T-helper 1 cell treated with Interleukin-12 subunit alpha and Interleukin-12 subunit beta and Interleukin-4 antibody, amounts not matched to agents 30 ng/mL and 1 ng/mL, for 36 hours (primary cell): ENCODE measurements at regions not wholly inside any gene's neighbourhood (a gene's known extent, or its start where the extent isn't known, plus 50 kb on each side); places are given as distances from the start of the nearest gene placed in this dataset.

ENCODE experiments used
- intact Hi-C: fragments of 100-400 bp; cut with micrococcal nuclease; formaldehyde crosslinking; loops from one replicate; pipeline ENCODE4 v1.15.1; 2024

DNA sequence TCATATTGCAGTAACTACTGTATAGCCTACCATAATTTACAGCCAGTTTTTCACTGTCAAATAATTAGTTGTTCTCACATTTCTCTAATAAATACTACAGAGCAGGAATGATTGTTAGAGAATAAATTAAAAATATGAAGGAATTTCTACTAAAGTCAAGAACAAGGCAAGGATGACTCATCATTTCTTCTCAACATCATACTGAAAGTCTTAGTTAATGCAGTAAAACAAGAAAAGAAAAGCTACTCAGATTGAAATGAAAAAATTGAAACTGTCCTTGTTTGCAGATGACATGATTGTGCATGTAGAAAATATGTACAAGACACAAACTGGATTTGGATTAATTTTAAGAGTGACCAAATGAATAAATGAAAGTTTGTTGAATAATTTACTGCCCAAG is 608.2 kb downstream of the NSUN3 start:
- intact Hi-C loops, result no loop called here

DNA sequence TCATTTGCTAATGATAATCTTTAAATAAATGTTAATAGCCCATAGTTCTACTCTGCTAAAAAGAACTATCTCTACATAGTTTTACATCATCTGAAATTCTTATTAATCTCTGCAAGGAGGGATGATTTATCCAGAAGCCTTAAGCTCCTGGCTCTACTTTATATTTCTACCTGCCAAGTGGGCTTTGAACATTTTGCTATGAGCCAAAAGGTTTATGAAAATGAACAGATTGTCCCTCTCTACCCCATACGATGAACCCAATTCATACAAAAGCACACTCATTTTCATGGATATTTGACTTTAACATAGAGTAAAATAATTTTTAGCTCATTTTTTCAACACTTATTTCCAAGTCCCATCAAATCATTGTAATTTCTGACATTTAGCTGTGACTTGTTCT is 611.0 kb downstream of the NSUN3 start:
- intact Hi-C loops, result no loop called here

DNA sequence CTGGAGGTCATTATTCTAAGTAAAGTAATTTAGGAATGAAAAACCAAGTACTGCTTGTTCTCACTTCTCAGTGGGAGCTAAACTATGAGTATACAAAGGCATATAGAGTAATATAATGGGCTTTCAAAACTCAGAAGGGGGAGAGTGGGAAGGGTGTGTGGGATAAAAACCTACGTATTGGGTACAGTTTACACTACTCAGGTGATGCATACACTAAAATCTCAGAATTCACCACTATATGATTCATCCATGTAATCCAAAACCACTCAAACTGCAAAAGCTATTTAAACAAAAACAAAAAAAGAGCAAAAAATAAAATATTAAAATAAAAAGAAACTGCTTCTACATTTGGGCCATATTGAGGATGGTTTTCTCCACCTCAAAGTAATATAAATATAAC is 623.3 kb downstream of the NSUN3 start:
- intact Hi-C loops, result no loop called here

DNA sequence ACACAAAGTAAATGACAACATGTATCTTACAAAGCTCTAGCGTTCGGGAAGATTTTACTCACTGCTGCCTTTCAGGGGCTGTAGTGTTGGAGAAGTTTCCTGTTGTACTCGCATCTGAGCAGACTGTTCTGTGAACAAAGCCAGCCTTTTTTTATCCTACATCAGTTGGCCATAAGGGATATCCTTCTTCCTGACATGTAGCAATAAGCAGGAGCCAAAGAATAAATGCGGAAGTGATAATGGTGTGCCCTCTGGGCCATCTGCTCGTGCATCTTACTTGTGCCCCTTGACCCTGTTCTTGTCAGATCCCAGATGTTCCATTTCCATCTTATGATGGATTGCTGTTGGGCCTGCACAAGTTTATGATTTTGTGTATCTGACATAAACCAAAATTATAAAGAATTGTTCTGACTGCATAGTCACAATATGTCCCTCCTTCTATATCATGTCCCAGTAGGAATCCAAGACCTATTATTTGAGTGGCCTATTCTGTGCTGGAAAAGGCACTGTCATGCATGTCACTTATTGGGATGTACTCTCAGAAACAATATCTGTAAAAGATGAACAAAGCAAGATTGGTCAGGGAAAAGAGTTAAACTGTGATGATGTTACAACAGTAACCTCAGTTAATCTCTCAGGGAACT is 631.3 kb downstream of the NSUN3 start:
- intact Hi-C loops, result no loop called here

DNA sequence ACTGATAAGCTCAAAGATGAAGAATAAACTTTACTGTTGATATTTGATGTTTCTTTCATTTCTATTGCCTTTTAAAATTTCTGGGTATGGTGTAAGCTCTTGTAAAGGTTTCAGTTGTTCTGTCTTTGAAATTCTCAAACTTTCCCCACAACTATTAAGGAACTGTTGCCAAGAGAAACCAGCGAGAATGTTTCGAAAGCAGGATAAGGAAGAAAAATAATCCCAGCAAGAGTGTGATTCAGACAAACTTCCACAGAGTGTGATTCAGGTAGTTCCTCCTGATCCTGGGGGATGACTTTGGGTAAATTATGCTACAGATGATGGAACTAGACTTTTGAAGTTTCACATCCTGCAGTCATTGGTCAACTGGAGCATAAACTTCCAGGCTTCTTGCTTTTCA is 632.0 kb downstream of the NSUN3 start:
- intact Hi-C loops, result no loop called here

DNA sequence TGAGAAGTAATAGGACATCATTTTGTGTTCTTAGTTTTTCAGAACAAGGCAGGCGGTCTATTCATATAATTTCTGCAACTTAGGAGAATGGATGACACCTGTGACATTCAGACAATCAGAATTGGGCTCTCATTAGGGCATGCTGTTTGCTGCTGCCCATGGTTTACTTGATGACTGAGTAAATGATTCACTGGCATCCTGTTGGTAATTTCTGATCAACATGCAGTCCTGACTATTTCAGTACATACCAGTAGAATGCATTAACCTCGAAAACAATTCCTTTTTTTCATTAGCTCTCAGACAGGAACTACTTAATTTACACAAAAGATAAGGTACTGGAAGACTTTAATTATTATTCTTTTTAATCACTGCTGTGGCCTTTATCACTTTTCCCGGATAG is 641.6 kb downstream of the NSUN3 start:
- intact Hi-C loops, result no loop called here

DNA sequence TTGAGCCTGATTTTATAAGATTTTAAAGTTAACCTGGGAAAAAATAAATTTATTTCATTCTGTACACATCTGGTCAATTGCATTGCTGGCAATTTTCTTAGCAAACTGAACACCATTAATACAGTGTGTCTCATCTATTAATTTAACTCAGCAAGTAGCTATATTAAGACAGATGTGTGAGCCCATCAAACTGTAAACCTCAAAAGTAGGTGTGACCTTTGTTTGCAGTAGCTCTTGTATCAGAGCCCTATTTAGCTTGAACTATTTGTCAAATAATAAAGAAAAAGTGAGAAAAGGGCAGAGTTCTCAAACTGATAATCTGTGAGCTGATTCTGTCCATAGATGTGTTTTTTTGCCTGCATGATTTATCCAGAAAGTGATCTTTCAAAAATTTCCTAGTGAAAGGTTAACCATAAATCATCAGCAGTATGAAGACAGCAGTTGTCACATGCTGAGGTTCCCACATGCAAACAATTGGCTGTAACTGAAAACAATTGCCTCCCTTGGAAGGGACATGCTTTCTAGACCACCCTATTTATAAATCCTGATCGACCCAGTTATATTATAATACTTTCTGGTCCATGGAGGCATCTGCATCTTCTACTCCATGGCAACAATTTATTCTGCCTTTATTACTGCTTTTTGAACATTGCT is 646.5 kb downstream of the NSUN3 start:
- intact Hi-C loops, result no loop called here

DNA sequence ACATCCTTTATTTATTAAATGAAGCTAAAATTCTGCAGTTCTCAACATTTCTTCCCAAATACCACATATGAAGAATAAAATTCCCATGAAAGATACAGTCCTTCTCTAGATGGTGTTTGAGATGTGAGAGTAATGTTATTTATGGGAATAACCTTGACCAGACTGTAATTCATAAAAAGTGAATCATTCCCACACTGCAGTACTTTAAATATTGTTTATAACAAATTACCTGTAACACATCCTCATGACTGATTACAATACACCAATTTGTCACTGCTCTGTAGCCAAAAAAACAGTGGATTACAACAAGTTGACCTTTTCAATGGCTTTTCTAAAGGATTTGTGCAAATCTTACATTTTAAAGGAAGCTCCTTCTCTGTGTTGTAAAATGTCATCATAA is 651.3 kb downstream of the NSUN3 start:
- intact Hi-C loops, result no loop called here

DNA sequence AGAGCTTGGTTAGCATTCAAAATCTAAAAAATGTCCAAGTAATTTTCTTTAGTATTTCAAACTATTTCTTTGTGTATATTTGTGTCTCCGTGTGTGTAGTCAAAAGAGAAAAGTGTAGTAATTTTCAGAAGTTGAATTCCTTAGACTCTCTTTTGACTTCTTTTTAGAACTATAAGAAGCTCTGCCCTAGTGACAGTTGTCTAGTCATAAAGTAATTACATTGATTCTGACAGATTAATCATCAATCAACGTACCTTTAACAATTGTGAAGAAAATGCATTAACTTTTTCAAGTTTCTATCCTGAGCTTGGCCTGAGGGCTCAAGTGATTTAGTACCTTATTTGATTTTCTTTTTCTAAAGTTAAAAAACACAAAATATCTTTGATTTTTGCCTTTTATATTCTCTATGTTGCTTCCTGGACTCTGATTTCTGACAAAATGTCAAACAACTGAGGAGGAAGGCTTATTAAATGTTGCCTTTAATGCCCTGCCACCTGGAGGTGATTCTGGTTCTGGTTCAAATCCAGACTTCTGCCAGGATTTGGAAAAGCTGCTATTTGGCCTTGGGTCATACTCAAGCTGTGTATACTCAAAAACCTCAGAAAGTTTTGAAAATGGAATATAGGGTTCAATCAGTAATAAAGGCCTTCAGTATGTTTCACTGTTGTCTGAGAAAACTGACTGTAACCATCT is 653.6 kb downstream of the NSUN3 start:
- intact Hi-C loops, result no loop called here

DNA sequence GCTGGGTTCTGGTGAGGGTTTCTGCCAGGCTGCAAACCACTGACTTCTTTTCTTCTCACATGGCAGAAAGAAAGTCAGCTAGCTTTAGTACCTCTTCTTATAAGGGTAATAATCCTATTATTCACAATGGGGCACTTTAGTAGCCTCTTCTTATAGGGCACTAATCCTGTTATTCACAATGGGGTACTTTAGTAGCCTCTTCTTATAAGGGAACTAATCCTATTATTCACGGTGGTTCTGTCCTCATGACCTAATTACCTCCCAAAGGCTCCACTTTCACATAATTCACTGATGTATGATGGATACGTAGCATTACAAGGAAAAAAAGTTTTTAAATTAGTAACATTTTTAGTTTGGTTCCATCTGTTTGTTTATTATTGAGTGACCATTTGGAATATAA is 671.3 kb downstream of the NSUN3 start:
- intact Hi-C loops, result no loop called here

DNA sequence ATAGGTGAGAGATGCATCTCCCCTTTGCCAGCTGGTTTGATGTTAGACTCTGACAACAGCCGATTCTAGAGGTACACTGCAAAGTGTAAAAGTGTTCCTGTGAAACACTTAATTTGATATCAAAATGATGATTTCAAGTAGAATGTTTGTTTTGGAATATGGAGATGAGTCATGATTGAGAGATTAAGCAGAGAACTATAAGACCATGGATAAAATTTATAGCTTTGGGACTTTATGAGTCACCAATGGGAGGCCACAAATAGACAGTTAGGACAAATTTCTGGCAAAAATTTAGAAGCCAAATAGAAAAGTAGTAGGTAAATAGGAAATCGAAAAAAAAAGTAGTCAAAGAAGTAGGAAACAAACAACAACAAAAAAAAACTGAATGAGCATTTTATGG is 672.5 kb downstream of the NSUN3 start:
- intact Hi-C loops, result no loop called here

DNA sequence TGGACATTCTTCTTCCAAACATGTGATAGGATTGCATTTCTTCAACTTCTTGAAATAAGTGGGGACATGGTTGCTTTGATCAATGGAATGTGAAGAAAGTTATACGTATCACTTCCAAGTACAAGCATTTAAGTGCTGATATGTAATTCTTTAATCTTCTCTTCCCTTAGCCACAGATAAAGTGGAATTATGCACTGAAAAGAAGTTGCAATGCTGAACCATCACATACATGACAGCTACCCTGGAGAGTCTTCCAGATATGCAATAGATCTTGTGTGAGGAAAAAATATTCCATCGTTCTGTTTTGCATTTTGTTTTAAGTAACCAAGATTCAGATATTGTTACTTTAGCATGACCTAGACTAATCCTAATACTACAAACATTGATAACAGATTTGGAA is 674.3 kb downstream of the NSUN3 start:
- intact Hi-C loops, result no loop called here

DNA sequence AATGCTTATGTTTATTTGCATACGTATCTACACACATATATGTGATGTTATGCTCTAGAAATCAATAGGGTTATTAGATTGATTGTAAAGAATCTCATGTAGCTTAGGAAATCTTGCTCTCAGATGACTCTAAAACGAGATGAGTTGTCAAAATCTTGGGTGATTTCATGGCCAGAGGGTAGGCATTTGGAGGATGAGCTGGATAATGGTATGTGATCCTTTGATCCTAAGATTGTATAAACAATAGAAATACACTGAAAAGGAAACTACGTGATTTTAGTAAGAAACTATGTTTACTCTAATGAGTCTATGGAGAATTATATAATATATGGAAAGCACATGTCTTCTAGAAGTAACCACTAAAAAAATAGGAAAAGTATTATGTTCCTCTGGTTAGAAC is 676.6 kb downstream of the NSUN3 start:
- intact Hi-C loops, result no loop called here

DNA sequence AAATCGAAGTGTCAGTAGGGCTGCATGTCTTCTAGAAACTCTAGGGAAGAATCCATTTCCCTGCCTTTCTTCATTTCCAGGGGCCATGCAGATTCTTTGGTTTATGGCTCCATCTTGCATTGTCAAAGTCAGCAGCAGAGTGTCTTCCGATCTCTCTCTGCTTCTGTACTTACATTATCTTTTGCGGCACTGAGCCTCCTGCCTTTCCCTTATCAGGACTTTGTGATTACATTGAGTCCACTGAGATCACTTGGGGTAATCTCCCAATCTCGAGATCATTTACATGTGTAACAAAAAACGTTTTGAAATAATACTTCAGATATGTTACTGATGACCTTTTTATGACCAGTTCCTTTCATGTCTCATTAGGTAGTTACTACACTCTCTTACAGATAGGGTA is 695.9 kb downstream of the NSUN3 start:
- intact Hi-C loops, result no loop called here

DNA sequence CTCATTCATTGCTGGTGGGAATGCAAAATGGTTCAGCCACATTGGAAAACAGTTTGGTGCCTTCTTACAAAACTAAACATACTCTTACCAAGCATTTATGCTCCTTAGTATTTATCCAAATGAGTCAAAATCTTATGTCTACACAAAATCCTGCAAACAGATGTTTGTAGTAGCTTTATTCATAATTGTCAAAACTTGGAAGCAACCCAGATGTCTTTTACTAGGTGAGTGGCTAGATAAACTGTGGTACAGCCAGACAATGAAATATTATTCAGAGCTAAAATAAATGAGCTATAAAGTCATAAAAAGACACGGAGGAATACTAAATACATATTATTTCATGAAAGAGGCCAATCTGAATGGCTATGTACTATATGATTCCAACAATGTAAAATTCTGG is 709.5 kb downstream of the NSUN3 start:
- intact Hi-C loops, result no loop called here

DNA sequence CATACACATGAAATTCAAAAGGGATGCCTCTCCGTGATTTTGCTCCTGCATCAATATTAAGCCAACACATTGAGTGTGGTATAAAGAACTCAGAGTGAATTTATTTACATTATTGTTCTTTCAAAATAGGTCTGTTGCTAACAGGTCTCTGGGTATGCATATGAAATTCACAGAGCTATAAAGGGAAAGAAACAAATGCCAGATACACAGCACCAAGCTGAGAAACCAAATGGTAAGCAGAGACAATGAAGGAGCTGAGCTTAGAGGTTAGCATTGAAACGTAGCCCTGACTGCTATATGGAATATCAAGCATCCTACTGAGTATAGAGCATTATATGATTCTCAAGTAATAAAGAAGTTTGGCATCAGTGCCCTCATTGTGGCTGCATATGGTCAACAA is 712.9 kb downstream of the NSUN3 start:
- intact Hi-C loops, result no loop called here

DNA sequence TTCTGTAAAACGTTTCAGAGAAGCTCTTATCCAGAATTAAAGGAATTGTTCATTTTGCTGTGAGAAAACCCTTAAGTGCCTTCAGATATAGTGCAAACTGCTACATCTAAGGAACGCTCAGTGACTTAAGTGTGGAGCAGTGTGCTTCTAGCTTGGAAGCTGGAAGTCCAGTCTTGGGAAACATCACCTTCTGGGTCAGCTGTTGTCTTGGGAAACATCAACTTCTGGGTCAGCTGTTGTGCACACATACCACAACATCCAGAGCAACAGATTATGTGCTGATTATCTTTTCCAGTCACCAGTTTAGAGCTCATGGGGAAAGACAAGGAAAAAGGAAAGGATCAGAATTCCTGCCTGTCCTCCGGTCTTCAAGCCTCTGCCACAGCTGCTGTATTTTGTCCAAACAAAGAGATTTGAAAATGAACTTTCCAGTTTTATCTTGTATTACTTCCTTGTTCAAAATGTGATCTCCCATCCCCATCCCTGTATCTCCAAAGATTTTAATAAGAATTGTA is 713.6 kb downstream of the NSUN3 start:
- intact Hi-C loops, result no loop called here

DNA sequence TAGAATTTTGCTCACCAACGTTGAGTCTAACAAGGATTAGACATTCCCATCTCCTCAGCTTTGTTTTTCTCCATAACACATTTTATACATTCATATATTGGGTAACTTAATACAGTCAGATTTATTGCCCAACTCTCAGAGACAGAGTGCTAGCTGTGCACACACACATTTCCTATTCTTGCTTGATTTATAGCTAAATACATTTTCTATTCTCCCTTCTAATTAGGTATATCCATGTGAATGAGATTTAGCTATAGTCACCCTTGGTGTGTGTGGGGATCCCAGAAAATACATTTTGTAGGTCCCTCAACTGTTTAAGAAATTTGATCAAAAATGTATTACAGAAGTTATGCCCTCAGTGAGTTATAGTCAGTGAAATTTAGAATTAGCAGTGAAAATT is 715.4 kb downstream of the NSUN3 start:
- intact Hi-C loops, result no loop called here

DNA sequence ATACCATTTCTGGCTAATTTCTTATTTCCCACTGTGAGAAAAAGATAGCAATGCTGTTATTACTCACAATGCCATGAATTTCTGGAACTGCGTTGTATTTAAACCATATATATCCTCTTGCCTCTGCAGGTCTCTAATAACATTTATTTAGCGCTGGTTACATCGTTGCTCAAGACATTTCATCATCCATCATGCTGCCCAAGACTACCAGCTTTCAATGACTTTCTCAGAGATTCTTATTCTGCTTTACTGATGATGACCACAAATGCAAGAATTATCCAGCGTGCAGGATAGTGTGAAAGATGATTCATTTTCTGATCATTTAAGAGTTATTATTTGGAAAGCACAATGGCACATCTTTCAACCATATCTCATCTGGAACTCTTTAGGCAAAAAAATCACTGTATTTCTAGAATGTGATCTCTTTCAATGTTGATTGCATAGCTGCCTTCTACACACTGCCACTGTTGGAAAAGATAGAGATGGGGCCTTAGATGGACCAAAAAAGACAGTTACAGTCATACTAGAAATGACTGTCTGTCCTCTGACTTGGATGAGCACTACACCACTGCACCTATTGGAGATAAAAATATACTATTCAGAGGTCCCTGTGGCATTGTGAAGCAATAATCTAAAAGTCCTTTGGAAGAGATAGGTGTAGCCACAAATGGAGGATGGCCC is 716.1 kb downstream of the NSUN3 start:
- intact Hi-C loops, result no loop called here

DNA sequence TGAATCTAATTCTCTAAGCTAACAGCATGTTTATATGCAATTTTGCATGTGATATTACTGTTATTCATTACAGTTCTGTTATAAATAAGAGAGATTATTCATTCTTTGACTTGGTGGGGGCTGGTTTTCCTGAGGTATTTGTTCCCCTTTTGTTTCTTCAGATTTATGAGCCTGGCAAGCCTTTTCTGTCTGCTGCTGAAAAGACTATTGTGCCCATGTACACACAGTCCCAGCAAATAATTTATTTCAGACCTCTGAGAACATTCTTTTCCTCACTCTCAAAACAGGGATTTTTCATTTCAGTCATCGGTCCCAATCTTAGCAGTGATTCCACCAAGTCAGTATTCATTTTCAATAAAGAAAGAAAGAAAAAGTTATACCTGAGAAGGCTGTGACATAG is 716.8 kb downstream of the NSUN3 start:
- intact Hi-C loops, result no loop called here

DNA sequence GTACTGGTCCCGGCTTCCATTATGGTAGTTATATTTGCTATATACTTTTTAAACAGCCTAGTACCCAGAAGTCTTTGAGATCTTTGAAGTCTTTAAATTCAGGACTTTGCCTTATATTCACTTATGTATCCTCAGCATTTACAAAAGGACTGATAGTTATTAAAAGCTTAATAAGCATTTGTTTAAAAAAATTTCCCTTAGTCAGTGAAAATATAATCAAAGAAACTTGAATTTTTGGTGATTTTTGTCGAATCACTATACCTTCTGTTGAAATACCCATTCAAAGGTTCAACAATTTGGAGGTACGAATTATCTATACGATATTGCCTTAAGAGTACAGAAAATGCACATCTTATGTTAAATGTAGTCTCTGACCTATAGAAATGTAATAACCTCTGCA is 721.4 kb downstream of the NSUN3 start:
- intact Hi-C loops, result no loop called here

DNA sequence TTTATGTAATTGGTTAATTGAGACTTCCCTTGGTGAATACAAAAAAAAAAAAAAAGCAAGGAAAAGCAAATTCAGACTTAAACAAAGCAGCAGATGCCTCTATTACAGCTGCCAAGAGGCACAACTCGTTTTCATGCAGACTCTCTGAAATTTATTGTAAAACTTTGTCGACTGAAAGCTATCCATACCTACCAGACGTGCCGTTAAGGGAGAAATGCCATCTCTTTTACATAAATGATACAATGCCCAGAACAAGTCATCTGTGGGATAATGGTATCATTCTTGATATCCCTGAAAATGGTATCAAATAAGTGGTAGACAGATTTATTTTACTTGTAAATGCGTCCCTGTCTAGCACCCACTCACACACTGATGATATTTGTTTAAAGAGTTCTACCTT is 724.2 kb downstream of the NSUN3 start:
- intact Hi-C loops, result no loop called here
